Erythroblast (primary cell): ENCODE measurements at regions not wholly inside any gene's neighbourhood (a gene's known extent, or its start where the extent isn't known, plus 50 kb on each side); places are given as distances from the start of the nearest gene placed in this dataset.
"Not testable (repeated sequence)": the region's sequence is repeated elsewhere in the genome, so short reads cannot be mapped to it uniquely, and the experiment has no call there.

Source experiments
- GATA1 ChIP-seq: IDR thresholded peaks from 2 replicates; pipeline ENCODE4 v1.6.1; 2011; ENCODE audit warnings: low read depth, mild to moderate bottlenecking, control low read depth, low read length, moderate library complexity
- POLR2A ChIP-seq: IDR thresholded peaks from 2 replicates; pipeline ENCODE4 v1.6.1; 2011; ENCODE audit warnings: mild to moderate bottlenecking, low read length

DNA sequence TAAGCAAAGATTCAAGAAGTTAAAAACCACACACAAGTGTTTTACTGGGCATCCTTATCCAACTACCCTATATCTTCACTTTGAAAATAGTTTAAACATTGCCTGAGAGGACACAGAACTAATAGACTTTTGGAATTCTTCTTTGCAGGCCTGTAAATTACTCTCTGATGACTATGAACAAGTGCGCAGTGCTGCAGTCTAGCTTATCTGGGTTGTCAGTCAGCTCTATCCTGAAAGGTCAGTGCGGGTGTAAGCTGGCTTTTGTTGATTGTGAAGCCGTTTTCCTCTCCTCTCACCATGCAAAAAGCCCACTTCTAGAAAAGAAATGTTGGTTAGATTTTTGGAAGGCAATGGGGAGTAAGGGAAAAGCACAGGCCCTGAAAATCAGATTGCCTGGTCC is 143.6 kb upstream of the ERV3-1 start:
- TF ChIP-seq POLR2A, GATA1: not testable (repeated sequence)
